DND-41 (cell line): ENCODE measurements at regions not wholly inside any gene's neighbourhood (a gene's known extent, or its start where the extent isn't known, plus 50 kb on each side); places are given as distances from the start of the nearest gene placed in this dataset.
"Not testable (repeated sequence)": the region's sequence is repeated elsewhere in the genome, so short reads cannot be mapped to it uniquely, and the experiment has no call there.

Source experiments
- ATAC-seq: fragments of 200-7000 bp; cut with Tn5 transposase; 3 replicates; pipeline ENCODE4 v1.9.1; 2021; ENCODE audit warnings: low read depth; ENCODE audit not compliant: insufficient read depth
- DNase-seq: peaks from one replicate; pipeline ENCODE4 v3.0.0-alpha.2; 2020
- H2AFZ ChIP-seq: 2 replicates; pipeline ENCODE4 v1.6.0; 2012; ENCODE audit warnings: low read depth, low read length
- H3K27ac ChIP-seq: 2 replicates; pipeline ENCODE4 v1.5.1; 2012; ENCODE audit warnings: low read length, inconsistent platforms
- H3K27me3 ChIP-seq: fragments of 200-600 bp; sonication (generic); 2 replicates; pipeline ENCODE4 v1.6.0; 2012; ENCODE audit warnings: low read length, mild to moderate bottlenecking, inconsistent platforms; ENCODE audit not compliant: insufficient read depth, poor library complexity
- H3K36me3 ChIP-seq: 2 replicates; pipeline ENCODE4 v1.5.1; 2012; ENCODE audit warnings: low read length, inconsistent platforms; ENCODE audit not compliant: insufficient read depth
- H3K4me1 ChIP-seq: 2 replicates; pipeline ENCODE4 v1.5.1; 2012; ENCODE audit warnings: mild to moderate bottlenecking, low read length; ENCODE audit not compliant: insufficient read depth
- H3K4me2 ChIP-seq: 2 replicates; pipeline ENCODE4 v1.6.0; 2012; ENCODE audit warnings: mild to moderate bottlenecking, moderate library complexity, low read length, inconsistent platforms; ENCODE audit not compliant: insufficient read depth
- H3K4me3 ChIP-seq, 2 experiments: fragments of 200-600 bp in 1 of 2; shearing (Covaris generic) in 1 of 2; 2 replicates each; pipeline ENCODE4 v1.5.1; 2012 to 2016; ENCODE audit warnings: inconsistent platforms in 2 of 2, low read length in 2 of 2, mild to moderate bottlenecking in 2 of 2, low read depth in 1 of 2, moderate library complexity in 1 of 2
- H3K79me2 ChIP-seq: 2 replicates; pipeline ENCODE4 v1.6.0; 2012; ENCODE audit warnings: low read length, inconsistent platforms; ENCODE audit not compliant: insufficient read depth
- H3K9ac ChIP-seq: 2 replicates; pipeline ENCODE4 v1.6.0; 2012; ENCODE audit warnings: low read depth, mild to moderate bottlenecking, inconsistent platforms, low read length, moderate library complexity
- H3K9me3 ChIP-seq: 2 replicates; pipeline ENCODE4 v1.5.1; 2012; ENCODE audit warnings: low read length, moderate library complexity, mild to moderate bottlenecking, inconsistent platforms; ENCODE audit not compliant: insufficient read depth, severe bottlenecking
- H4K20me1 ChIP-seq: 2 replicates; pipeline ENCODE4 v1.6.0; 2012; ENCODE audit warnings: low read length; ENCODE audit not compliant: insufficient read depth
- CTCF ChIP-seq: IDR thresholded peaks from 2 replicates; pipeline ENCODE4 v1.5.1; 2012; ENCODE audit warnings: borderline replicate concordance, low read length, moderate library complexity, mild to moderate bottlenecking; ENCODE audit not compliant: poor library complexity, severe bottlenecking; ENCODE audit errors: extremely low read depth
- EZH2 ChIP-seq: IDR thresholded peaks from 3 replicates; pipeline ENCODE4 v1.6.1; 2012; ENCODE audit warnings: borderline replicate concordance, low read depth, mild to moderate bottlenecking, moderate library complexity, low read length, inconsistent platforms; ENCODE audit not compliant: severe bottlenecking

GRCh38 chr3:34077417-34078195 is 279.2 kb downstream of the PDCD6IP start:
- Histone ChIP-seq H2AFZ (no peak overlapping the region), H3K4me1 (no peaks in the 10 kb centered on the region), H3K9ac (no peak overlapping the region), H3K27me3 (no peaks in the 10 kb centered on the region), H3K4me3 (no peak overlapping the region), H3K36me3 (no peaks in the 10 kb centered on the region), H3K79me2 (no peaks in the 10 kb centered on the region), H3K9me3 (no peaks in the 10 kb centered on the region), H3K27ac (no peak overlapping the region), H3K4me2 (no peak overlapping the region), H4K20me1 (no peaks in the 10 kb centered on the region)
- ATAC-seq: no peak
- no peak for DNase-seq
- TF ChIP-seq CTCF: no peak

GRCh38 chr3:34078418-34078817 is 280.0 kb downstream of the PDCD6IP start:
- H3K9ac ChIP-seq: no peak overlapping the region
- no peak overlapping the region for H3K27ac ChIP-seq
- no peak for DNase-seq
- TF ChIP-seq EZH2 (no peak), CTCF (no peak)
- no peak for ATAC-seq
- H3K79me2 ChIP-seq: no peaks in the 10 kb centered on the region
- H3K36me3 ChIP-seq: no peaks in the 10 kb centered on the region
- no peak overlapping the region for H3K4me2 ChIP-seq
- no peak overlapping the region for H3K4me3 ChIP-seq
- H2AFZ ChIP-seq: no peak overlapping the region
- H4K20me1 ChIP-seq: no peaks in the 10 kb centered on the region
- no peaks in the 10 kb centered on the region for H3K4me1 ChIP-seq
- no peaks in the 10 kb centered on the region for H3K27me3 ChIP-seq
- no peaks in the 10 kb centered on the region for H3K9me3 ChIP-seq

- not testable (repeated sequence) for H3K9me3 ChIP-seq, ATAC-seq, H3K36me3 ChIP-seq, H3K4me1 ChIP-seq, DNase-seq, H3K4me3 ChIP-seq, H4K20me1 ChIP-seq, H3K9ac ChIP-seq, H3K27ac ChIP-seq, H3K79me2 ChIP-seq, H3K27me3 ChIP-seq, H3K4me2 ChIP-seq, H2AFZ ChIP-seq
Observed at GRCh38 chr3:34079849-34080248, 281.4 kb downstream of the PDCD6IP start.

GRCh38 chr3:34090379-34090778 is 291.9 kb downstream of the PDCD6IP start:
- not testable (repeated sequence) for H3K4me2 ChIP-seq, H3K27ac ChIP-seq

More at GRCh38 chr3:34090379-34090778, 291.9 kb downstream of the PDCD6IP start:
- not testable (repeated sequence) for H3K4me3 ChIP-seq, ATAC-seq, H3K36me3 ChIP-seq, H3K27me3 ChIP-seq, H4K20me1 ChIP-seq, H3K4me1 ChIP-seq, H2AFZ ChIP-seq, H3K9ac ChIP-seq, H3K79me2 ChIP-seq, H3K9me3 ChIP-seq, DNase-seq
